ENCODE measurements at regions not wholly inside any gene's neighbourhood (a gene's known extent, or its start where the extent isn't known, plus 50 kb on each side); places are given as distances from the start of the nearest gene placed in this dataset.

DNA sequence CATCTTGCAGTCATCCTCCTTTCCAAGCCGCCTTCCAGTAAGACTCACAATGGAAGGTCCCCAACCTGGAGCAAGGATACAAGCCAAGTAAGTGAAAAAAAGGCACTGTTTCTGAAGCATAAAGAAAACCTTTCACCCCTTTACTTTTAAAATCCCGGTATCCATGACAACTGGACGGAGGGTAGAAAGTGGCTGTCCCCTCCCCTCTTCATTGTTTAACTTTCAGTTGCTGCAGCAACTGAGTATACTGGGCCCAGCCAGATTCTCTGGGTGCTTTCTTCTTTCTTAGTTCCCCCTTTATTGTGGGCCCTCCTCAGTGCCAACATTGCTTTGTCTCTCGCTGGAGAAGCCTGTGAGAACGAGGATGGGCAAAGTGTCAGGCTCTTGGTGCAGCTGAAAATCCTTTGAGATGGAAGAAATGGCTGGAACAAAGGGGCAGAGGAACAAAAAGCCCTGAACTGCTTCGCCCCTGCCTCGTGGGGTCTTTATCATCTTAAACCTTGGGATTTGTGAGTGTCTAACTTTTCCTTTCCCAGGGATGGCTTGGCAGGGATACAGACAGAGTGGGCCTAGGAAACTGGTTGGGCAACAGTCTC, 224.0 kb upstream of the RGMA start:
- no peak for TF ChIP-seq POLR2A (IDR thresholded peaks at IDR 0.05)
- TF ChIP-seq, protein P1, sequence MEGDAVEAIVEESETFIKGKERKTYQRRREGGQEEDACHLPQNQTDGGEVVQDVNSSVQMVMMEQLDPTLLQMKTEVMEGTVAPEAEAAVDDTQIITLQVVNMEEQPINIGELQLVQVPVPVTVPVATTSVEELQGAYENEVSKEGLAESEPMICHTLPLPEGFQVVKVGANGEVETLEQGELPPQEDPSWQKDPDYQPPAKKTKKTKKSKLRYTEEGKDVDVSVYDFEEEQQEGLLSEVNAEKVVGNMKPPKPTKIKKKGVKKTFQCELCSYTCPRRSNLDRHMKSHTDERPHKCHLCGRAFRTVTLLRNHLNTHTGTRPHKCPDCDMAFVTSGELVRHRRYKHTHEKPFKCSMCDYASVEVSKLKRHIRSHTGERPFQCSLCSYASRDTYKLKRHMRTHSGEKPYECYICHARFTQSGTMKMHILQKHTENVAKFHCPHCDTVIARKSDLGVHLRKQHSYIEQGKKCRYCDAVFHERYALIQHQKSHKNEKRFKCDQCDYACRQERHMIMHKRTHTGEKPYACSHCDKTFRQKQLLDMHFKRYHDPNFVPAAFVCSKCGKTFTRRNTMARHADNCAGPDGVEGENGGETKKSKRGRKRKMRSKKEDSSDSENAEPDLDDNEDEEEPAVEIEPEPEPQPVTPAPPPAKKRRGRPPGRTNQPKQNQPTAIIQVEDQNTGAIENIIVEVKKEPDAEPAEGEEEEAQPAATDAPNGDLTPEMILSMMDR (IDR thresholded peaks at IDR 0.05), result no peak

Data from testis (tissue), 2 donors.